Tibial nerve (tissue), 4 donors: ENCODE measurements at regions not wholly inside any gene's neighbourhood (a gene's known extent, or its start where the extent isn't known, plus 50 kb on each side); places are given as distances from the start of the nearest gene placed in this dataset.

Source experiments
- DNase-seq, 2 donors: peaks; one replicate each; pipeline ENCODE4 v3.0.0-alpha.2; 2019; ENCODE audit warnings: low spot score in 2 of 2
- H3K27ac ChIP-seq, 4 donors: fragments of 200-600 bp; sonication (generic) in 3 of 4; one replicate each; pipeline ENCODE4 v1.5.1; 2017 to 2019; ENCODE audit warnings: mild to moderate bottlenecking in 1 of 4
- H3K27me3 ChIP-seq, 2 donors: fragments of 200-600 bp; sonication (generic) in 1 of 2; one replicate each; pipeline versions ENCODE4 v1.5.1 to v1.6.0; 2017 to 2019
- H3K36me3 ChIP-seq, 3 donors: fragments of 200-600 bp; sonication (generic); one replicate each; pipeline ENCODE4 v1.5.1; 2018 to 2019
- H3K4me1 ChIP-seq, 4 donors: fragments of 200-600 bp; sonication (generic) in 3 of 4; one replicate each; pipeline ENCODE4 v1.5.1; 2017 to 2019
- H3K4me3 ChIP-seq, 4 donors: fragments of 200-600 bp; sonication (generic) in 3 of 4; one replicate each; pipeline ENCODE4 v1.5.1; 2017 to 2019; ENCODE audit warnings: mild to moderate bottlenecking in 1 of 4, moderate library complexity in 1 of 4
- H3K9me3 ChIP-seq, 4 donors: fragments of 200-600 bp; sonication (generic) in 3 of 4; one replicate each; pipeline ENCODE4 v1.5.1; 2017 to 2019
- EP300 ChIP-seq, 2 donors: sonication (generic); formaldehyde crosslinking; IDR thresholded peaks; one replicate each; pipeline ENCODE4 v1.6.1; 2017; ENCODE audit warnings: antibody characterized with exemption in 2 of 2, mild to moderate bottlenecking in 1 of 2
- POLR2A ChIP-seq, 2 donors: fragments of 450-650 bp; IDR thresholded peaks; one replicate each; pipeline ENCODE4 v1.6.1; 2017; ENCODE audit warnings: antibody characterized with exemption in 2 of 2, mild to moderate bottlenecking in 2 of 2, moderate library complexity in 2 of 2
- WGBS, 2 donors: methylation state at CpG; one replicate each; pipeline ENCODE4 v1.1.5; 2018; 5-methylcytosine and 5-hydroxymethylcytosine counted together
- TF ChIP-seq, protein P1 (sequence below), 5 experiments: fragments of 200-600 bp in 3 of 5; fragments of 450-650 bp in 2 of 5; sonication (generic) in 3 of 5; IDR thresholded peaks; one replicate each; pipeline ENCODE4 v1.5.1; 2016 to 2019; ENCODE audit warnings: antibody characterized with exemption in 5 of 5, mild to moderate bottlenecking in 3 of 5, moderate library complexity in 2 of 5

DNA sequence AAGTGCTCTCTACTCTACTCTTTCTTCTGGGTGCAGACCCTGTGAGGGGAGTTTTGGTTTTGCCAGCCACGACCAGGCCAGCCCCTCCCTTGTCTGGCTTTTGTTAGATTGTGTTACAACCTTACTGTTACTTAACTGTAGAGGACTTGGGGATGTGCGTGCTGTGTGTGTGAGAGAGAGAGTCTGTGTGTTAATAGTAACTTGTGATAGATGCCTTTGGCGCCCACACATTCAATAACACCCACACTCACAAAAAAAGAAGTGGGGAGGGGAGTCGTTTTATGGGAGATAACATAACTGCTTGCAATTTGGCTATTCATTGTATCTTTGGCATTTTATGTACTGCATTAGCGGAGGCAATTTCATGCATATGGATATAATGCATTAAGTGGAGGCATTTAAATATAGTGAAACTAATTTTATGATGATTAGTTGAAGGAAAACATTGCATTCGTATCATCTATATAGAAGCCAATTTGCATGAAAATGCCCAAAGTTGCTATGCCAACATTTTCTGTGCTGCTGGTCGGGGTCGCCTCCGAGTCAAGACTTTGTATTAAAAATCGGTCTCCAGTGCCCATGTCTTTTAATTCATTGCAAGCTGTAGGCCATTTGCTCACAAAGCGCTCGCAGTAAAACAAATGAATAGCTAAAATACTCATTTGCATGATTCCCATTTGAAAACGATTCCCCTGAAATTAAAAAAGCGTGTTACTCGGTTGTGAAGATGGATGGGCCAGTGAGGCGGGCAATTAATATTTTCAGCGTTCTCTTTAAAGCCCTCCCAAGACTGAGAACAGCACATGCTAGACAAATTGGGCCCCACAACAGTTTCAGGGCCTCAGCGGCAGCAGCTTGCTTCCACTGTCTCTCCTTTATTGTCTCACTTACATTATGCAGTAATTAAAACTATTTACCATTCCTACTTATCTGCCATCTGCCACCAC is 158.5 kb upstream of the SMAD3 start:
- DNase-seq = no peak
- no peak overlapping the region for H3K27ac ChIP-seq
- TF ChIP-seq EP300 (IDR thresholded peaks at IDR 0.05) (no peak), POLR2A (IDR thresholded peaks at IDR 0.05) (no peak)
- TF ChIP-seq, protein P1, sequence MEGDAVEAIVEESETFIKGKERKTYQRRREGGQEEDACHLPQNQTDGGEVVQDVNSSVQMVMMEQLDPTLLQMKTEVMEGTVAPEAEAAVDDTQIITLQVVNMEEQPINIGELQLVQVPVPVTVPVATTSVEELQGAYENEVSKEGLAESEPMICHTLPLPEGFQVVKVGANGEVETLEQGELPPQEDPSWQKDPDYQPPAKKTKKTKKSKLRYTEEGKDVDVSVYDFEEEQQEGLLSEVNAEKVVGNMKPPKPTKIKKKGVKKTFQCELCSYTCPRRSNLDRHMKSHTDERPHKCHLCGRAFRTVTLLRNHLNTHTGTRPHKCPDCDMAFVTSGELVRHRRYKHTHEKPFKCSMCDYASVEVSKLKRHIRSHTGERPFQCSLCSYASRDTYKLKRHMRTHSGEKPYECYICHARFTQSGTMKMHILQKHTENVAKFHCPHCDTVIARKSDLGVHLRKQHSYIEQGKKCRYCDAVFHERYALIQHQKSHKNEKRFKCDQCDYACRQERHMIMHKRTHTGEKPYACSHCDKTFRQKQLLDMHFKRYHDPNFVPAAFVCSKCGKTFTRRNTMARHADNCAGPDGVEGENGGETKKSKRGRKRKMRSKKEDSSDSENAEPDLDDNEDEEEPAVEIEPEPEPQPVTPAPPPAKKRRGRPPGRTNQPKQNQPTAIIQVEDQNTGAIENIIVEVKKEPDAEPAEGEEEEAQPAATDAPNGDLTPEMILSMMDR (IDR thresholded peaks at IDR 0.05) = no peak
- H3K27me3 ChIP-seq = no peaks in the 10 kb centered on the region
- WGBS, 2 donors = 69 to 76% methylated on average over 18 of the region's 18 CpGs
- H3K36me3 ChIP-seq = no peaks in the 10 kb centered on the region
- H3K4me1 ChIP-seq = peaks cover 0 to 11% (median 0%) of the 10 kb centered on the region in 4 donors
- no peaks in the 10 kb centered on the region for H3K9me3 ChIP-seq
- no peak overlapping the region for H3K4me3 ChIP-seq

GRCh38 chr15:66907826-66908743 is 157.3 kb upstream of the SMAD3 start:
- Histone ChIP-seq H3K36me3 (no peaks in the 10 kb centered on the region), H3K27ac (peak overlapping the region in 2 of 4 donors; percentile 35 to 46), H3K4me3 (no peak overlapping the region), H3K4me1 (peaks cover 0 to 11% (median 0%) of the 10 kb centered on the region in 4 donors), H3K27me3 (no peaks in the 10 kb centered on the region), H3K9me3 (no peaks in the 10 kb centered on the region)
- peak in 1 of 2 donors; percentile 40 for DNase-seq
- TF ChIP-seq, protein P1 (IDR thresholded peaks at IDR 0.05) = no peak
- no peak for TF ChIP-seq POLR2A (IDR thresholded peaks at IDR 0.05)
- TF ChIP-seq EP300 (IDR thresholded peaks at IDR 0.05) = no peak
- 43 to 49% methylated on average over 9 of the region's 9 CpGs for WGBS, 2 donors

GRCh38 chr15:66908744-66909095 is 156.7 kb upstream of the SMAD3 start:
- no peaks in the 10 kb centered on the region for H3K27me3 ChIP-seq
- no peak for DNase-seq
- peak overlapping the region in 2 of 4 donors; percentile 35 to 46 for H3K27ac ChIP-seq
- no peaks in the 10 kb centered on the region for H3K9me3 ChIP-seq
- 50 to 57% methylated on average over 2 of the region's 2 CpGs for WGBS, 2 donors
- TF ChIP-seq POLR2A (IDR thresholded peaks at IDR 0.05) (no peak), EP300 (IDR thresholded peaks at IDR 0.05) (no peak)
- TF ChIP-seq, protein P1 (IDR thresholded peaks at IDR 0.05) = no peak
- H3K4me3 ChIP-seq = no peak overlapping the region
- no peaks in the 10 kb centered on the region for H3K36me3 ChIP-seq
- peaks cover 0 to 11% (median 0%) of the 10 kb centered on the region in 4 donors for H3K4me1 ChIP-seq

DNA sequence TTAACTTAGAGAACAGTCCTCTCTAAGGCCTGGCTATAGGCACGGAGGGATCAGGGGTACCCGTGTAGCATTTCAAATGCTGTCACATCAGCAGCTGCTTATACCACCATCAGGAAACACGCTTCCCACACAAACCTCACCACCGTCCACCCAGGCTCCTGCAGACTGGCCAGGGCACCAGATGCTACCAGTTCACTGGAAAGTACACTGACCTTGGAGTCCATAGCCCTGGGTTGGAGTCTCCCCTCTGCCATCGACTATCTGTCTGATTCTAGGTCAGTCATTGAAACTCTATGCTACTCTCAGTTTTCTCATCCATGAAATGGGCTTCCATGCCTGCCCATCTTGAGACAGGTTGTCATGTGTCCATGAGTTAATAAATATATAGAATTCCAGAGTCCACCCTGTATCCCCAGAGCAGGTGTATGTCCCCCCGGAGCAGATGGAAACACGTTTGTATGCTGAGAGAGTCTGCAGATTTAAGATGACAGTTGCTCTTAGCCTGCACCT is 156.0 kb upstream of the SMAD3 start:
- Histone ChIP-seq H3K4me1 (peaks cover 0 to 11% (median 0%) of the 10 kb centered on the region in 4 donors), H3K36me3 (no peaks in the 10 kb centered on the region), H3K27me3 (no peaks in the 10 kb centered on the region), H3K4me3 (no peak overlapping the region), H3K27ac (no peak overlapping the region), H3K9me3 (no peaks in the 10 kb centered on the region)
- 82 to 85% methylated on average over 7 of the region's 7 CpGs for WGBS, 2 donors
- TF ChIP-seq, protein P1 (IDR thresholded peaks at IDR 0.05) = no peak
- TF ChIP-seq EP300 (IDR thresholded peaks at IDR 0.05) = no peak
- no peak for TF ChIP-seq POLR2A (IDR thresholded peaks at IDR 0.05)
- DNase-seq = no peak
